PC-9 (cell line): ENCODE measurements at regions not wholly inside any gene's neighbourhood (a gene's known extent, or its start where the extent isn't known, plus 50 kb on each side); places are given as distances from the start of the nearest gene placed in this dataset.

Experiments used
- BruUV-seq: library from RNA; stranded (reverse); fragments of 400-500 nt; replicated peaks from 2 replicates; lab custom pipeline; 2021; lab: Mats Ljungman, UMichigan
- CTCF ChIA-PET: fragments of 300-600 bp; sonication (Branson Sonifier 250); formaldehyde crosslinking; loops from one replicate; lab custom pipeline; 2022; ENCODE audit warnings: antibody characterized with exemption; lab: Charles Lee
- POLR2A ChIA-PET: fragments of 300-600 bp; sonication (Branson Sonifier 250); formaldehyde crosslinking; loops from one replicate; lab custom pipeline; 2022; ENCODE audit warnings: antibody characterized with exemption; ENCODE audit not compliant: unreplicated experiment; lab: Charles Lee
- DNase-seq, 2 experiments: peaks; one replicate each; pipeline versions ENCODE4 v3.0.0 to v3.0.0-alpha.2; 2015 to 2022; ENCODE audit warnings: mixed read lengths in 1 of 2
- H2AFZ ChIP-seq: fragments of 200-600 bp; sonication (generic); 2 replicates; pipeline ENCODE4 v1.8.1; 2017; ENCODE audit warnings: antibody characterized with exemption
- H3F3A ChIP-seq: fragments of 200-600 bp; sonication (generic); 2 replicates; pipeline ENCODE4 v1.8.1; 2017; ENCODE audit warnings: antibody characterized with exemption, mild to moderate bottlenecking, low read depth; ENCODE audit not compliant: insufficient read depth
- H3K27ac ChIP-seq: fragments of 200-600 bp; sonication (generic); 2 replicates; pipeline ENCODE4 v1.6.1; 2016; ENCODE audit warnings: mixed run types
- H3K27me3 ChIP-seq: fragments of 200-600 bp; sonication (generic); 2 replicates; pipeline ENCODE4 v1.6.1; 2016; ENCODE audit warnings: low read depth, mixed run types; ENCODE audit not compliant: insufficient read depth
- H3K36me3 ChIP-seq: fragments of 200-600 bp; sonication (generic); 2 replicates; pipeline ENCODE4 v1.6.1; 2016; ENCODE audit warnings: low read depth, mixed run types
- H3K4me1 ChIP-seq: fragments of 200-600 bp; sonication (generic); replicated peaks from 2 replicates; pipeline ENCODE4 v1.6.1; 2016; ENCODE audit warnings: mixed run types; ENCODE audit not compliant: insufficient read depth
- H3K4me2 ChIP-seq: fragments of 200-600 bp; sonication (generic); 2 replicates; pipeline ENCODE4 v1.6.1; 2017; ENCODE audit warnings: mixed run types
- H3K4me3 ChIP-seq: fragments of 200-600 bp; sonication (generic); 2 replicates; pipeline ENCODE4 v1.6.1; 2016; ENCODE audit warnings: mixed run types
- H3K79me2 ChIP-seq: fragments of 200-600 bp; sonication (generic); 2 replicates; pipeline ENCODE4 v1.6.1; 2017; ENCODE audit warnings: low read depth, mixed run types
- H3K9me2 ChIP-seq: fragments of 200-600 bp; sonication (generic); 2 replicates; pipeline ENCODE4 v1.8.1; 2017; ENCODE audit warnings: mild to moderate bottlenecking; ENCODE audit not compliant: insufficient read depth
- H3K9me3 ChIP-seq: fragments of 200-600 bp; sonication (generic); 2 replicates; pipeline ENCODE4 v1.8.1; 2016; ENCODE audit warnings: low read depth; ENCODE audit not compliant: insufficient read depth
- H4K20me1 ChIP-seq: fragments of 200-600 bp; sonication (generic); 2 replicates; pipeline ENCODE4 v1.8.1; 2017; ENCODE audit not compliant: insufficient read depth
- CTCF ChIP-seq: fragments of 200-600 bp; sonication (generic); conservative IDR thresholded peaks from 2 replicates; pipeline ENCODE4 v1.6.1; 2017; ENCODE audit warnings: mixed run types, antibody characterized with exemption, mild to moderate bottlenecking, moderate library complexity
- EZH2 ChIP-seq: fragments of 200-600 bp; sonication (generic); IDR thresholded peaks from 2 replicates; pipeline ENCODE4 v1.8.0; 2017; ENCODE audit warnings: antibody characterized with exemption, low read depth
- intact Hi-C: fragments of 100-400 bp; cut with micrococcal nuclease; formaldehyde crosslinking; loops from one replicate; pipeline ENCODE4 v1.10.0; 2022; ENCODE audit not compliant: unreplicated experiment

DNA sequence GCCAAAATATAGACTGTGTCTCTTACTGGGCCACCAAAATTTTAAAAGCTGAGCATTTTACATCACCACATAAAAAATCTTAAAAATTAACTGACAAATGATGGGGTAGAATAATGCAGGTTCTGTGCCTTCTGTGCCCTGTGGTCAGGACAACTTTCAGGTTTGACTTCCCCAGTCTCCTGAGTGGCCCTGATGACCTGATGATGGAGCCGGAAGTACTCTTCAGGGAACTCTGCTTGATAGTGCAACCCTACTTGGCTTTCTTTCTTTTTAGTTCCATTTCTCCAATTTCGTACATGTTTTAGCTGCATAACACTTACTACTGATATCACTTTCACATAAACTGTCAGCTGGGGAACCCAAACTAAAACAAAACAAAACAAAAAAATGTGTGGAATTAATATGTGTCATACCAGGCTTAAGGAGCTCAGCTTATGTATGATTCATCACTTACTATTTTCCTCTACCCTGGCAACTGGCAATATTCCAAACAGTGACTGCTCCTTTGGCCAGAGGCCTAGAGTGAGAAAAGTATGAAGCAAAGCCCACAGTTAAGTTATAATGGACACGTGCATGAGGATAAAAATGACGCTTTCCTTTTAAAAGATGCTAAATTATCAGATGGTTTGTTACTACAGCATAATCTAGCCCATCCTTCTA, 194.3 kb downstream of the BCHE start:
- CTCF ChIA-PET, result no interaction called here
- H3K27me3 ChIP-seq, result no peaks in the 10 kb centered on the region
- peak overlapping the region; percentile 62 for H3K27ac ChIP-seq
- intact Hi-C loops, result loop anchor here (5.0 kb wide), 1 partner anchor 71 kb away; no protein-coding TSS in a partner anchor
- H3K9me3 ChIP-seq, result peaks cover 4% of the 10 kb centered on the region; the same call in 1 of the 2 replicates
- H3K79me2 ChIP-seq, result no peaks in the 10 kb centered on the region
- POLR2A ChIA-PET, result interaction anchor here (0.7 kb wide), 1 partner anchor 373 kb away, joined by 3 read pairs; no protein-coding TSS in a partner anchor
- H4K20me1 ChIP-seq, result no peaks in the 10 kb centered on the region
- H3K4me2 ChIP-seq, result peak overlapping the region; percentile 37
- TF ChIP-seq CTCF (no peak), EZH2 (no peak)
- no peak overlapping the region for H2AFZ ChIP-seq
- BruUV-seq, result no TSS peak
- H3K4me1 ChIP-seq, result peaks cover 15% of the 10 kb centered on the region
- peaks cover 10% of the 10 kb centered on the region for H3F3A ChIP-seq
- H3K4me3 ChIP-seq, result no peak overlapping the region
- no peaks in the 10 kb centered on the region for H3K36me3 ChIP-seq
- peak; percentile 79 to 96 for DNase-seq
- H3K9me2 ChIP-seq, result no peaks in the 10 kb centered on the region

GRCh38 chr3:165641569-165642310, 195.5 kb downstream of the BCHE start:
- no peak overlapping the region for H2AFZ ChIP-seq
- peaks cover 4% of the 10 kb centered on the region; the same call in 1 of the 2 replicates for H3K9me3 ChIP-seq
- no peaks in the 10 kb centered on the region for H4K20me1 ChIP-seq
- H3K79me2 ChIP-seq, result no peaks in the 10 kb centered on the region
- no peaks in the 10 kb centered on the region for H3K9me2 ChIP-seq
- H3K27ac ChIP-seq, result no peak overlapping the region
- no peaks in the 10 kb centered on the region for H3K27me3 ChIP-seq
- H3K4me1 ChIP-seq, result peaks cover 15% of the 10 kb centered on the region
- POLR2A ChIA-PET, result no interaction called here
- BruUV-seq, result no TSS peak
- no peak for DNase-seq
- intact Hi-C loops, result loop anchor here (5.0 kb wide), 1 partner anchor 69 kb away; no protein-coding TSS in a partner anchor
- H3K4me2 ChIP-seq, result no peak overlapping the region
- H3K36me3 ChIP-seq, result no peaks in the 10 kb centered on the region
- CTCF ChIA-PET, result no interaction called here
- H3F3A ChIP-seq, result peaks cover 10% of the 10 kb centered on the region
- TF ChIP-seq CTCF (no peak), EZH2 (no peak)
- no peak overlapping the region for H3K4me3 ChIP-seq

DNA sequence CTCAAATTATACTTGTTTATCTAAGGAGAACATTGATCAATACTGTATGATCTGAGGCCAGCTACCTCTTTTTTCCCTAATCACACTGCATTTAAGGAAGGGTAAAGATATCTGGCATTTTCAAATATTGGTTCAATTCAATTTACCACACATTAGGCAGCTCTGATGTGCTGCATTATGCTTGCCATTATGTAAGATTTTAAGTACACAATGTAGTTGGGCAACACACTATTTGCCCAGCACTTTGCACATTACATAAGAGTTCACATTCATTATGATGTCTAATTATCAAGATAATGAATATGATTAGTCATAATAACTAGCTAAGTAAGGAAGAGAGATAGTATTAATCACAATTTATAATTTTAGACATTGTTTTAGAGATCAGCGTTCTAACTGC, 196.3 kb downstream of the BCHE start:
- no peak for DNase-seq
- BruUV-seq, result no TSS peak
- Histone ChIP-seq H2AFZ (no peak overlapping the region), H3K27me3 (no peaks in the 10 kb centered on the region), H3K36me3 (no peaks in the 10 kb centered on the region), H3K4me3 (no peak overlapping the region), H3K4me1 (peaks cover 15% of the 10 kb centered on the region), H3K9me3 (peaks cover 4% of the 10 kb centered on the region; the same call in 1 of the 2 replicates), H3K79me2 (no peaks in the 10 kb centered on the region), H3K27ac (no peak overlapping the region), H4K20me1 (no peaks in the 10 kb centered on the region), H3K4me2 (no peak overlapping the region), H3K9me2 (no peaks in the 10 kb centered on the region), H3F3A (peaks cover 10% of the 10 kb centered on the region)
- intact Hi-C loops, result loop anchor here (5.0 kb wide), 1 partner anchor 69 kb away; no protein-coding TSS in a partner anchor
- CTCF ChIA-PET, result no interaction called here
- POLR2A ChIA-PET, result no interaction called here
- TF ChIP-seq CTCF (no peak), EZH2 (no peak)
